Upper lobe of left lung (tissue), 6 donors: ENCODE measurements at regions not wholly inside any gene's neighbourhood (a gene's known extent, or its start where the extent isn't known, plus 50 kb on each side); places are given as distances from the start of the nearest gene placed in this dataset.
"Not testable (repeated sequence)": the region's sequence is repeated elsewhere in the genome, so short reads cannot be mapped to it uniquely, and the experiment has no call there.

ENCODE experiments used
- ATAC-seq, 2 donors: fragments of 200-7000 bp; cut with Tn5 transposase; one replicate each; pipeline ENCODE4 v1.9.1; 2022; ENCODE audit warnings: mild to moderate bottlenecking in 2 of 2, moderate library complexity in 2 of 2; ENCODE audit not compliant: low FRiP score in 2 of 2
- DNase-seq, 2 donors: peaks; one replicate each; pipeline ENCODE4 v3.0.0-alpha.2; 2019 to 2020
- H3K27ac ChIP-seq, 4 donors: fragments of 200-600 bp; sonication (generic); one replicate each; pipeline ENCODE4 v1.5.1; 2016 to 2019
- H3K27me3 ChIP-seq, 4 donors: fragments of 200-600 bp; sonication (generic); one replicate each; pipeline ENCODE4 v1.5.1; 2017 to 2019
- H3K36me3 ChIP-seq, 4 donors: fragments of 200-600 bp; sonication (generic); one replicate each; pipeline ENCODE4 v1.5.1; 2016 to 2019
- H3K4me1 ChIP-seq, 4 donors: fragments of 200-600 bp; sonication (generic); one replicate each; pipeline ENCODE4 v1.5.1; 2018 to 2019
- H3K4me3 ChIP-seq, 4 donors: fragments of 200-600 bp; sonication (generic); one replicate each; pipeline ENCODE4 v1.5.1; 2017 to 2019; ENCODE audit warnings: mild to moderate bottlenecking in 2 of 4, moderate library complexity in 1 of 4
- H3K9me3 ChIP-seq, 4 donors: fragments of 200-600 bp; sonication (generic); one replicate each; pipeline ENCODE4 v1.5.1; 2018 to 2019
- EP300 ChIP-seq, 4 donors: sonication (generic); formaldehyde crosslinking; IDR thresholded peaks; one replicate each; pipeline ENCODE4 v1.5.1; 2017; ENCODE audit warnings: antibody characterized with exemption in 4 of 4, control low read depth in 2 of 4
- POLR2A ChIP-seq, 4 donors: fragments of 450-650 bp; IDR thresholded peaks; one replicate each; pipeline ENCODE4 v1.5.1; 2016 to 2017; ENCODE audit warnings: antibody characterized with exemption in 4 of 4, mild to moderate bottlenecking in 2 of 4
- POLR2AphosphoS5 ChIP-seq, 2 donors: sonication (generic); formaldehyde crosslinking; IDR thresholded peaks; one replicate each; pipeline ENCODE4 v1.5.1; 2017; ENCODE audit warnings: antibody characterized with exemption in 2 of 2
- WGBS, 2 donors: methylation state at CpG; one replicate each; pipeline ENCODE4 v1.1.5; 2017 to 2018; 5-methylcytosine and 5-hydroxymethylcytosine counted together
- TF ChIP-seq, protein P1 (sequence below), 6 experiments: fragments of 450-650 bp in 4 of 6; fragments of 200-600 bp in 2 of 6; sonication (generic) in 2 of 6; IDR thresholded peaks; one replicate each; pipeline ENCODE4 v1.5.1; 2016 to 2019; ENCODE audit warnings: antibody characterized with exemption in 6 of 6
- donor health status: DM: no; HTN: no; CAD: no; lungs with moderate emphysema.
- donor health status: DM: no; HTN: yes; CAD: no; lungs with severe emphysema.

DNA sequence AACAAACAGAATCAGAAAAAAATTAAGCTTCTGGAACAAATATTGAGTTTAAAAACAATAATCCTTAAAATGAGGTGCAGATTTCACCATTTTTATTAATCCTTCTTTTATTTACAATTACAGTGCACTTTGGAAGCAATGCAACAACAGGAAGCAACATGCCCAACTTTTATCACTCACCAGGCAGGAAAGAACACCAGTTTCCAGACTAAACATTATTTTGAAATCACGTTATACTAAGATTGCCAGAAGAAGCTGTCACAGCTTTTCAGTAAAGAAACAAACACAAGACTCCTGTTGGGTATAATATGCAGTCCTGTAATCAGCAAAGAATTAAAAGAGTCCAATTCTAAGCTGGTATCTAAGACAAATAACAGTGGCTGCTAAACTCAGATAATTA is 137.9 kb upstream of the ZC3H15 start:
- ATAC-seq = no peak
- TF ChIP-seq POLR2AphosphoS5 (IDR thresholded peaks at IDR 0.05) = no peak
- TF ChIP-seq, protein P1, sequence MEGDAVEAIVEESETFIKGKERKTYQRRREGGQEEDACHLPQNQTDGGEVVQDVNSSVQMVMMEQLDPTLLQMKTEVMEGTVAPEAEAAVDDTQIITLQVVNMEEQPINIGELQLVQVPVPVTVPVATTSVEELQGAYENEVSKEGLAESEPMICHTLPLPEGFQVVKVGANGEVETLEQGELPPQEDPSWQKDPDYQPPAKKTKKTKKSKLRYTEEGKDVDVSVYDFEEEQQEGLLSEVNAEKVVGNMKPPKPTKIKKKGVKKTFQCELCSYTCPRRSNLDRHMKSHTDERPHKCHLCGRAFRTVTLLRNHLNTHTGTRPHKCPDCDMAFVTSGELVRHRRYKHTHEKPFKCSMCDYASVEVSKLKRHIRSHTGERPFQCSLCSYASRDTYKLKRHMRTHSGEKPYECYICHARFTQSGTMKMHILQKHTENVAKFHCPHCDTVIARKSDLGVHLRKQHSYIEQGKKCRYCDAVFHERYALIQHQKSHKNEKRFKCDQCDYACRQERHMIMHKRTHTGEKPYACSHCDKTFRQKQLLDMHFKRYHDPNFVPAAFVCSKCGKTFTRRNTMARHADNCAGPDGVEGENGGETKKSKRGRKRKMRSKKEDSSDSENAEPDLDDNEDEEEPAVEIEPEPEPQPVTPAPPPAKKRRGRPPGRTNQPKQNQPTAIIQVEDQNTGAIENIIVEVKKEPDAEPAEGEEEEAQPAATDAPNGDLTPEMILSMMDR (IDR thresholded peaks at IDR 0.05) = no peak
- TF ChIP-seq EP300 (IDR thresholded peaks at IDR 0.05) = no peak
- TF ChIP-seq POLR2A (IDR thresholded peaks at IDR 0.05) = no peak

GRCh38 chr2:186349508-186349907 is 136.6 kb upstream of the ZC3H15 start:
- ATAC-seq (peak in 1 of 2 donors; percentile 17), DNase-seq (no peak)
- Histone ChIP-seq H3K4me3 (no peak overlapping the region), H3K27me3 (no peaks in the 10 kb centered on the region), H3K9me3 (peaks cover 0 to 11% (median 6%) of the 10 kb centered on the region in 4 donors), H3K4me1 (peaks cover 0 to 12% (median 3%) of the 10 kb centered on the region in 4 donors), H3K27ac (no peak overlapping the region), H3K36me3 (no peaks in the 10 kb centered on the region)
- WGBS, 2 donors = 24 to 31% methylated on average over 2 of the region's 2 CpGs
- TF ChIP-seq POLR2AphosphoS5 (IDR thresholded peaks at IDR 0.05) = no peak
- TF ChIP-seq, protein P1 (IDR thresholded peaks at IDR 0.05) = no peak
- no peak for TF ChIP-seq POLR2A (IDR thresholded peaks at IDR 0.05)
- TF ChIP-seq EP300 (IDR thresholded peaks at IDR 0.05) = no peak

More for the DNA sequence above, 137.9 kb upstream of the ZC3H15 start:
- WGBS, 2 donors = 17 to 33% methylated on average over 1 of the region's 1 CpG
- no peak for DNase-seq
- H3K27ac ChIP-seq = no peak overlapping the region
- H3K27me3 ChIP-seq = no peaks in the 10 kb centered on the region
- peaks cover 0 to 7% (median 0%) of the 10 kb centered on the region in 4 donors for H3K9me3 ChIP-seq
- H3K36me3 ChIP-seq = no peaks in the 10 kb centered on the region
- peaks cover 0 to 12% (median 3%) of the 10 kb centered on the region in 4 donors for H3K4me1 ChIP-seq
- no peak overlapping the region for H3K4me3 ChIP-seq

DNA sequence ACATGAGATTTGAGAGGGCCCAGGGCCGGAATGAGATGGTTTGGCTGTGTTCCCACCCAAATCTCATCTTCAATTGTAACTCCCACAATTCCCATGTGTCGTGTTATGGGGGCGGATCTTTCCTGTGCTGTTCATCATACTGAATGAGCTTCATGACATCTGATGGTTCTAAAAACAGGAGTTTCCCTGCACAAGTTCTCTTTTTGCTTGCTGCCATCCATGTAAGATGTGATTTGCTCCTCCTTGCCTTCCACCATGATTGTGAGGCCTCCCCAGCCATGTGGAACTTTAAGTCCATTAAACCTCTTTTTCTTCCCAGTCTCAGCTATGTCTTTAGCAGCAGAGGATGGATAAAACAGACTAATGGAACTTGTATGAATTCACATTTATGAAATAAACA is 131.9 kb upstream of the ZC3H15 start:
- 86% methylated on average over 3 of the region's 3 CpGs for WGBS, 2 donors
- not testable (repeated sequence) for H3K36me3 ChIP-seq, H3K27ac ChIP-seq, DNase-seq, ATAC-seq, H3K27me3 ChIP-seq, H3K4me3 ChIP-seq, H3K4me1 ChIP-seq
- H3K9me3 ChIP-seq = peaks cover 0 to 11% (median 6%) of the 10 kb centered on the region in 4 donors

DNA sequence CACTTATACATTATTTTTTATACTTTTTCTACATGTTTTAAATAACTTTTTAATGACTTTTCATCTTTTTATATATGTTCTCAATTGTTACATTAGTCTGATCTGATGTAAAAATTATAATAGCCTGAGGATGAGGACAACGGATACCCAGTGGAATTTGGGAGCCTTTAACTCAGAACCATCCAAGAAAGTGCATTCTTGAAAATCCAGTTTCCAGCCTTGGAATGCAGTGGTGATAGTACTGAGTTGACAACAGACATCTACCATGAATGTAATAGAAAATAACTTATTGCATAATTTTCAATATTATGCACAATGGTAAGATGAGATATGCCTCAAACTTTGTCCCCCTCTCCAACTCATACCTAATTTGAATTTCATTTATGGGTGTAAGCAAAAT is 120.7 kb upstream of the ZC3H15 start:
- ATAC-seq = no peak
- no peak for DNase-seq

DNA sequence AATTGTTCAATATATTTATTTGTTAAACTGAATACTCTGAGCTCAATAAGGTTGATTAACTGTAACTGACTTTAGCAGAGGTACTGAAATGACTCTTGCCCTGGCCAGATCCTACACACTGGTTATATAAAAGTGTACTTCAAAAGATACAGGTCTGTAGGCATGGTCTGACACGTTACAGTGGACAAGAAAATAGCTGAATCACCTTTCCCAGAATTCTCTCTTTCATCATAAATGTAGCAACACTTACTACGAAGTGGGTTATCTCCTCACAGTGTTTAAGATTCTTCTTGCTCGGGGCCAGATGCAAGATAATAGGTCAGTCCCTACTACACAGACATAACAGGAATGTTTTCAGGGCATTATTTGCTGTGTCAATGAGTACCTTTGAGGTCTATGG is 107.0 kb upstream of the ZC3H15 start:
- no peak overlapping the region for H3K4me3 ChIP-seq
- peaks cover 0 to 16% (median 6%) of the 10 kb centered on the region in 4 donors for H3K9me3 ChIP-seq
- H3K36me3 ChIP-seq = no peaks in the 10 kb centered on the region
- H3K27me3 ChIP-seq = no peaks in the 10 kb centered on the region
- no peak for TF ChIP-seq POLR2A (IDR thresholded peaks at IDR 0.05)
- no peak for TF ChIP-seq EP300 (IDR thresholded peaks at IDR 0.05)
- TF ChIP-seq POLR2AphosphoS5 (IDR thresholded peaks at IDR 0.05) = no peak
- TF ChIP-seq, protein P1 (IDR thresholded peaks at IDR 0.05) = no peak
- no peaks in the 10 kb centered on the region for H3K4me1 ChIP-seq
- WGBS, 2 donors = 82 to 84% methylated on average over 3 of the region's 3 CpGs
- DNase-seq (no peak), ATAC-seq (no peak)
- H3K27ac ChIP-seq = no peak overlapping the region

More for the DNA sequence above, 120.7 kb upstream of the ZC3H15 start:
- Histone ChIP-seq H3K27ac (no peak overlapping the region), H3K36me3 (no peaks in the 10 kb centered on the region), H3K4me3 (no peak overlapping the region), H3K27me3 (no peaks in the 10 kb centered on the region), H3K9me3 (no peaks in the 10 kb centered on the region), H3K4me1 (no peaks in the 10 kb centered on the region)
- TF ChIP-seq EP300 (IDR thresholded peaks at IDR 0.05) (no peak), POLR2A (IDR thresholded peaks at IDR 0.05) (no peak)
- TF ChIP-seq, protein P1 (IDR thresholded peaks at IDR 0.05) = no peak
- WGBS, 2 donors = 66 to 74% methylated on average over 1 of the region's 1 CpG
